ENCODE measurements at regions not wholly inside any gene's neighbourhood (a gene's known extent, or its start where the extent isn't known, plus 50 kb on each side); places are given as distances from the start of the nearest gene placed in this dataset.
"Not testable (repeated sequence)": the region's sequence is repeated elsewhere in the genome, so short reads cannot be mapped to it uniquely, and the experiment has no call there.

GRCh38 chr13:54706336-54706735 is 1677.7 kb downstream of the OLFM4 start:
- no peaks in the 10 kb centered on the region for H3K79me2 ChIP-seq
- no peak overlapping the region for H2AFZ ChIP-seq
- H3K36me3 ChIP-seq (replicated peaks; ENCODE audit: insufficient read depth, low read depth), result no peaks in the 10 kb centered on the region
- H3K27ac ChIP-seq, result peak overlapping the region; percentile 52
- H3K4me3 ChIP-seq, result no peak overlapping the region
- H4K20me1 ChIP-seq (ENCODE audit: insufficient read depth, poor library complexity, severe bottlenecking), result no peaks in the 10 kb centered on the region
- H3K9me2 ChIP-seq (replicated peaks; ENCODE audit: insufficient read depth), result no peaks in the 10 kb centered on the region
- TF ChIP-seq, protein P1, sequence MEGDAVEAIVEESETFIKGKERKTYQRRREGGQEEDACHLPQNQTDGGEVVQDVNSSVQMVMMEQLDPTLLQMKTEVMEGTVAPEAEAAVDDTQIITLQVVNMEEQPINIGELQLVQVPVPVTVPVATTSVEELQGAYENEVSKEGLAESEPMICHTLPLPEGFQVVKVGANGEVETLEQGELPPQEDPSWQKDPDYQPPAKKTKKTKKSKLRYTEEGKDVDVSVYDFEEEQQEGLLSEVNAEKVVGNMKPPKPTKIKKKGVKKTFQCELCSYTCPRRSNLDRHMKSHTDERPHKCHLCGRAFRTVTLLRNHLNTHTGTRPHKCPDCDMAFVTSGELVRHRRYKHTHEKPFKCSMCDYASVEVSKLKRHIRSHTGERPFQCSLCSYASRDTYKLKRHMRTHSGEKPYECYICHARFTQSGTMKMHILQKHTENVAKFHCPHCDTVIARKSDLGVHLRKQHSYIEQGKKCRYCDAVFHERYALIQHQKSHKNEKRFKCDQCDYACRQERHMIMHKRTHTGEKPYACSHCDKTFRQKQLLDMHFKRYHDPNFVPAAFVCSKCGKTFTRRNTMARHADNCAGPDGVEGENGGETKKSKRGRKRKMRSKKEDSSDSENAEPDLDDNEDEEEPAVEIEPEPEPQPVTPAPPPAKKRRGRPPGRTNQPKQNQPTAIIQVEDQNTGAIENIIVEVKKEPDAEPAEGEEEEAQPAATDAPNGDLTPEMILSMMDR (IDR thresholded peaks at IDR 0.05; ENCODE audit: poor library complexity), result no peak
- TF ChIP-seq EZH2phosphoT487 (IDR thresholded peaks at IDR 0.05; ENCODE audit: low read depth, severe bottlenecking, unreplicated experiment), result no peak
- TF ChIP-seq EZH2 (IDR thresholded peaks at IDR 0.05; ENCODE audit: borderline replicate concordance), result no peak
- no peaks in the 10 kb centered on the region for H3K27me3 ChIP-seq
- H3K4me2 ChIP-seq, result no peak overlapping the region
- no peaks in the 10 kb centered on the region for H3K9me3 ChIP-seq (ENCODE audit: low read depth)
- no peak for DNase-seq (ENCODE audit: low spot score)
- peaks cover 3% of the 10 kb centered on the region for H3K4me1 ChIP-seq (ENCODE audit: insufficient read depth)
- WGBS (ENCODE audit: low lambda C conversion rate, missing lambda C conversion rate), result 65% methylated on average over 3 of the region's 3 CpGs

- no peak overlapping the region for H3K4me3 ChIP-seq
- H3K36me3 ChIP-seq (replicated peaks; ENCODE audit: insufficient read depth, low read depth), result no peaks in the 10 kb centered on the region
- DNase-seq (ENCODE audit: low spot score), result no peak
- no peaks in the 10 kb centered on the region for H3K79me2 ChIP-seq
- H3K27ac ChIP-seq, result no peak overlapping the region
- H3K27me3 ChIP-seq, result no peaks in the 10 kb centered on the region
- H3K9me2 ChIP-seq (replicated peaks; ENCODE audit: insufficient read depth), result no peaks in the 10 kb centered on the region
- no peaks in the 10 kb centered on the region for H3K9me3 ChIP-seq (ENCODE audit: low read depth)
- H3K4me2 ChIP-seq, result no peak overlapping the region
- H3K4me1 ChIP-seq (ENCODE audit: insufficient read depth), result peaks cover 3% of the 10 kb centered on the region
- H2AFZ ChIP-seq, result no peak overlapping the region
- no peaks in the 10 kb centered on the region for H4K20me1 ChIP-seq (ENCODE audit: insufficient read depth, poor library complexity, severe bottlenecking)
- TF ChIP-seq EZH2 (IDR thresholded peaks at IDR 0.05; ENCODE audit: borderline replicate concordance) (no peak), EZH2phosphoT487 (IDR thresholded peaks at IDR 0.05; ENCODE audit: low read depth, severe bottlenecking, unreplicated experiment) (no peak)
- TF ChIP-seq, protein P1 (IDR thresholded peaks at IDR 0.05; ENCODE audit: poor library complexity), result no peak
Measured at GRCh38 chr13:54709546-54709945, 1680.9 kb downstream of the OLFM4 start.

DNA sequence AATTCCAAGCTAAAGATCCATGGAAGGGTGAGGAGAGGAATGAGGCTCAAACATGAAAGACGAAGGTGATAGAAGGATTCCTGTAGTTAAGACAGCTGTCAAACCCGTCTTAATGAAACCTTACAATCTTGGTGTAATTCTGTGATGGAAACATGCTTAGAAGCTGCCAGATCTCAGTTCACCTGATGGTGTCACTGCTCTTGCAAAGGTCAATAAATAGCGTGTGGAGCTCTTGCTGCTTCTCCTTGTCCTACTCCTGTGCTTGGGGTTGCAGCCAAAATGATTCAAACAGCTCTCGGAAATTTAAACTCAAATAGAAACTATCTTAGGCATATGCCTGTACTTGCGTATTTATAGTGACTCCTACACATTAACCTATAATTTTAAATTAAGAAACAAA is 1705.0 kb downstream of the OLFM4 start:
- Histone ChIP-seq H4K20me1 (ENCODE audit: insufficient read depth, poor library complexity, severe bottlenecking) (no peaks in the 10 kb centered on the region), H3K27ac (no peak overlapping the region), H3K9me2 (replicated peaks; ENCODE audit: insufficient read depth) (no peaks in the 10 kb centered on the region), H3K4me2 (no peak overlapping the region), H3K27me3 (no peaks in the 10 kb centered on the region), H3K9me3 (ENCODE audit: low read depth) (no peaks in the 10 kb centered on the region), H3K4me1 (ENCODE audit: insufficient read depth) (no peaks in the 10 kb centered on the region), H3K4me3 (no peak overlapping the region), H3K36me3 (replicated peaks; ENCODE audit: insufficient read depth, low read depth) (no peaks in the 10 kb centered on the region), H3K79me2 (no peaks in the 10 kb centered on the region), H2AFZ (no peak overlapping the region)
- 46% methylated on average over 5 of the region's 5 CpGs for WGBS (ENCODE audit: low lambda C conversion rate, missing lambda C conversion rate)
- TF ChIP-seq EZH2phosphoT487 (IDR thresholded peaks at IDR 0.05; ENCODE audit: low read depth, severe bottlenecking, unreplicated experiment), result no peak
- TF ChIP-seq, protein P1 (IDR thresholded peaks at IDR 0.05; ENCODE audit: poor library complexity), result peak; percentile 9
- peak; percentile 22 for DNase-seq (ENCODE audit: low spot score)

DNA sequence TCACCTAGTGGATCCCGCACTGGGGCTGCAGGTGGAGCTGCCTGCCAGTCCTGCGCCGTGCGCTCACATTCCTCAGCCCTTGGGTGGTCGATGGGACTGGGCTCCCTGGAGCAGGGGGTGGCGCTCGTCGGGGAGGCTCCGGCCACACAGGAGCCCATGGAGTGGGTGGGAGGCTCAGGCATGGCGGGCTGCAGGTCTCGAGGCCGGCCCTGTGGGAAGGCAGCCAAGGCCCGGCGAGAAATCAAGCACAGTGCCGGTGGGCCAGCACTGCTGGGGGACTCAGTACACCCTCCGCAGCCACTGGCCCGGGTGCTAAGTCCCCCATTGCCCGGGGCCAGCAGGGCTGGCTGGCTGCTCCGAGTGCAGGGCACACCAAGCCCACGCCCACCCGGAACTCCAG is 1708.6 kb downstream of the OLFM4 start:
- not testable (repeated sequence) for H3K79me2 ChIP-seq; H3K9me2 ChIP-seq (replicated peaks; ENCODE audit: insufficient read depth); H3K36me3 ChIP-seq (replicated peaks; ENCODE audit: insufficient read depth, low read depth); H3K27ac ChIP-seq; H3K4me2 ChIP-seq; H3K4me1 ChIP-seq (ENCODE audit: insufficient read depth); H2AFZ ChIP-seq; H4K20me1 ChIP-seq (ENCODE audit: insufficient read depth, poor library complexity, severe bottlenecking); H3K9me3 ChIP-seq (ENCODE audit: low read depth); DNase-seq (ENCODE audit: low spot score); H3K27me3 ChIP-seq; H3K4me3 ChIP-seq
- WGBS (ENCODE audit: low lambda C conversion rate, missing lambda C conversion rate), result 94% methylated on average over 20 of the region's 21 CpGs

Measured in hepatocyte (in vitro differentiated cells).